HepG2 (cell line): ENCODE measurements at regions not wholly inside any gene's neighbourhood (a gene's known extent, or its start where the extent isn't known, plus 50 kb on each side); places are given as distances from the start of the nearest gene placed in this dataset.

Experiments used
- AGO2 ChIP-seq: fragments of 200-400 bp; formaldehyde crosslinking; optimal IDR thresholded peaks from 2 replicates; pipeline ENCODE3; 2017; ENCODE audit warnings: mild to moderate bottlenecking, low read depth, low read length, moderate library complexity
- BRCA1 ChIP-seq: sonication (generic); formaldehyde crosslinking; IDR thresholded peaks from 2 replicates; pipeline ENCODE4 v1.4.0; 2020; ENCODE audit warnings: missing genetic modification reagents
- CAMTA2 ChIP-seq: sonication (generic); formaldehyde crosslinking; IDR thresholded peaks from 2 replicates; pipeline ENCODE4 v1.4.0; 2020; ENCODE audit warnings: mild to moderate bottlenecking, missing genetic modification reagents, borderline replicate concordance
- MATR3 ChIP-seq: sonication (generic); formaldehyde crosslinking; IDR thresholded peaks from 2 replicates; pipeline ENCODE4 v1.4.0; 2020; ENCODE audit warnings: missing genetic modification reagents
- NCOA1 ChIP-seq: sonication (generic); formaldehyde crosslinking; IDR thresholded peaks from 2 replicates; pipeline ENCODE4 v1.9.0; 2021; ENCODE audit warnings: missing genetic modification reagents
- NR3C1 ChIP-seq: sonication (generic); formaldehyde crosslinking; IDR thresholded peaks from 2 replicates; pipeline ENCODE4 v1.4.0; 2020; ENCODE audit warnings: missing genetic modification reagents
- SOX5 ChIP-seq: IDR thresholded peaks from 2 replicates; pipeline ENCODE4 v1.6.1; 2016; ENCODE audit warnings: borderline replicate concordance
- SPEN ChIP-seq: sonication (generic); formaldehyde crosslinking; IDR thresholded peaks from 2 replicates; pipeline ENCODE4 v1.5.1; 2020; ENCODE audit warnings: low read depth, mild to moderate bottlenecking, missing genetic modification reagents
- SRF ChIP-seq: IDR thresholded peaks from 2 replicates; pipeline ENCODE4 v1.6.1; 2011; ENCODE audit warnings: mild to moderate bottlenecking, low read depth, low read length, moderate library complexity
- ZNF12 ChIP-seq: sonication (generic); formaldehyde crosslinking; IDR thresholded peaks from 2 replicates; pipeline ENCODE4 v1.5.0; 2020; ENCODE audit warnings: missing genetic modification reagents
- ZNF235 ChIP-seq: sonication (generic); formaldehyde crosslinking; IDR thresholded peaks from 2 replicates; pipeline ENCODE4 v1.8.1; 2023; ENCODE audit warnings: mild to moderate bottlenecking, missing genetic modification reagents, borderline replicate concordance
- ZNF468 ChIP-seq: sonication (generic); formaldehyde crosslinking; IDR thresholded peaks from 2 replicates; pipeline ENCODE4 v1.8.0; 2022; ENCODE audit warnings: mild to moderate bottlenecking, moderate library complexity, missing genetic modification reagents
- ZNF660 ChIP-seq: sonication (generic); formaldehyde crosslinking; IDR thresholded peaks from 2 replicates; pipeline ENCODE4 v1.5.1; 2020; ENCODE audit warnings: mild to moderate bottlenecking, low read depth, missing genetic modification reagents, borderline replicate concordance
- ZNF747 ChIP-seq: sonication (generic); formaldehyde crosslinking; IDR thresholded peaks from 2 replicates; pipeline ENCODE4 v1.8.1; 2023; ENCODE audit warnings: missing genetic modification reagents, mild to moderate bottlenecking, borderline replicate concordance
- TF ChIP-seq, protein P1 (sequence below): sonication (generic); formaldehyde crosslinking; IDR thresholded peaks from 2 replicates; pipeline ENCODE4 v1.5.0; 2020; ENCODE audit warnings: missing genetic modification reagents
- TF ChIP-seq, protein P2 (sequence below): IDR thresholded peaks from 2 replicates; pipeline ENCODE4 v1.6.1; 2016; ENCODE audit warnings: mild to moderate bottlenecking
- TF ChIP-seq, protein P3 (sequence below): sonication (generic); formaldehyde crosslinking; IDR thresholded peaks from 2 replicates; pipeline ENCODE4 v1.8.0; 2023; ENCODE audit warnings: mild to moderate bottlenecking, missing genetic modification reagents
- TF ChIP-seq, protein P4 (sequence below): sonication (generic); formaldehyde crosslinking; IDR thresholded peaks from 2 replicates; pipeline ENCODE4 v1.4.0; 2020; ENCODE audit warnings: missing genetic modification reagents, borderline replicate concordance
- TF ChIP-seq, protein P5 (sequence below): sonication (generic); formaldehyde crosslinking; IDR thresholded peaks from 2 replicates; pipeline ENCODE4 v1.8.0; 2022; ENCODE audit warnings: mild to moderate bottlenecking, missing genetic modification reagents, moderate library complexity
- TF ChIP-seq, protein P6 (sequence below): sonication (generic); formaldehyde crosslinking; conservative IDR thresholded peaks from 2 replicates; pipeline ENCODE4 v1.5.0; 2020; ENCODE audit warnings: missing genetic modification reagents

DNA sequence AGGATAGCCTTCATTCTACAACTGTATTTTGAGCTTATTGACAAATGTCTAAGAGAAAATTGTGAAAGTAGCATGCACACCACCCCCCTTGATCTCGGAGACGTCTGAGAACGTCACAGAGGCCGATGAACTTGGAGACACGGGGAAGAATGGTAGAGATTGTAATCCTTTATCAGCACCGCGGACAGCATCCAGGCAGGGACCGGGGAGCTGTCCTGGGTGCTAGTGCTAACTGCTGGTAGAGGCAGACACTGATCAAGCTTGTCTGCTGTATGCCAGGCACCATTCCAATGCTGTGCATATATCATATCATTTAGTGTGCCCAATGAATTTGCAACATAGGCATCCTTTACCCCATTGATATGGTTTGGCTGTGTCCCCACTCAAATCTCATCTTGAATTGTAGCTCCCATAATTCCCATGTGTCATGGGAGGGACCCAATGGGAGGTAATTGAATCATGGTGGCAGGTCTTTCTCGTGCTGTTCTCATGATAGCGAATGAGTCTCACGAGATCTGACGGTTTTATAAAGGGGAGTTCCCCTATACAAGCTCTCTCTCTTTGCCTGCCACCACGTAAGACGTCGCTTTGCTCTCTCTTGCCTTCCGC is 98.8 kb downstream of the LHX2 start (continued):
- TF ChIP-seq, protein P1, sequence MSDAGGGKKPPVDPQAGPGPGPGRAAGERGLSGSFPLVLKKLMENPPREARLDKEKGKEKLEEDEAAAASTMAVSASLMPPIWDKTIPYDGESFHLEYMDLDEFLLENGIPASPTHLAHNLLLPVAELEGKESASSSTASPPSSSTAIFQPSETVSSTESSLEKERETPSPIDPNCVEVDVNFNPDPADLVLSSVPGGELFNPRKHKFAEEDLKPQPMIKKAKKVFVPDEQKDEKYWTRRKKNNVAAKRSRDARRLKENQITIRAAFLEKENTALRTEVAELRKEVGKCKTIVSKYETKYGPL (CRISPR knock-in tag), result peak; percentile 100
- TF ChIP-seq SPEN (CRISPR knock-in tag) (peak; percentile 98), SRF (no peak), ZNF660 (CRISPR knock-in tag) (peak; percentile 99), SOX5 (CRISPR knock-in tag) (peak; percentile 92), AGO2 (no peak), ZNF235 (CRISPR knock-in tag) (peak; percentile 100), NR3C1 (CRISPR knock-in tag) (peak; percentile 97), MATR3 (CRISPR knock-in tag) (no peak), ZNF12 (CRISPR knock-in tag) (peak; percentile 99), CAMTA2 (CRISPR knock-in tag) (peak; percentile 100), ZNF747 (CRISPR knock-in tag) (peak; percentile 100), ZNF468 (CRISPR knock-in tag) (peak; percentile 100), BRCA1 (CRISPR knock-in tag) (peak; percentile 100), NCOA1 (CRISPR knock-in tag) (peak; percentile 98)
- TF ChIP-seq, protein P2, sequence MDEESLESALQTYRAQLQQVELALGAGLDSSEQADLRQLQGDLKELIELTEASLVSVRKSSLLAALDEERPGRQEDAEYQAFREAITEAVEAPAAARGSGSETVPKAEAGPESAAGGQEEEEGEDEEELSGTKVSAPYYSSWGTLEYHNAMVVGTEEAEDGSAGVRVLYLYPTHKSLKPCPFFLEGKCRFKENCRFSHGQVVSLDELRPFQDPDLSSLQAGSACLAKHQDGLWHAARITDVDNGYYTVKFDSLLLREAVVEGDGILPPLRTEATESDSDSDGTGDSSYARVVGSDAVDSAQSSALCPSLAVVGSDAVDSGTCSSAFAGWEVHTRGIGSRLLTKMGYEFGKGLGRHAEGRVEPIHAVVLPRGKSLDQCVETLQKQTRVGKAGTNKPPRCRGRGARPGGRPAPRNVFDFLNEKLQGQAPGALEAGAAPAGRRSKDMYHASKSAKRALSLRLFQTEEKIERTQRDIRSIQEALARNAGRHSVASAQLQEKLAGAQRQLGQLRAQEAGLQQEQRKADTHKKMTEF, result peak; percentile 99
- TF ChIP-seq, protein P3, sequence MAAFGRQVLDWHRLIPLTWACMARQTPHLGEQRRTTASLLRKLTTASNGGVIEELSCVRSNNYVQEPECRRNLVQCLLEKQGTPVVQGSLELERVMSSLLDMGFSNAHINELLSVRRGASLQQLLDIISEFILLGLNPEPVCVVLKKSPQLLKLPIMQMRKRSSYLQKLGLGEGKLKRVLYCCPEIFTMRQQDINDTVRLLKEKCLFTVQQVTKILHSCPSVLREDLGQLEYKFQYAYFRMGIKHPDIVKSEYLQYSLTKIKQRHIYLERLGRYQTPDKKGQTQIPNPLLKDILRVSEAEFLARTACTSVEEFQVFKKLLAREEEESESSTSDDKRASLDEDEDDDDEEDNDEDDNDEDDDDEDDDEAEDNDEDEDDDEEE (CRISPR knock-in tag), result peak; percentile 100
- TF ChIP-seq, protein P4, sequence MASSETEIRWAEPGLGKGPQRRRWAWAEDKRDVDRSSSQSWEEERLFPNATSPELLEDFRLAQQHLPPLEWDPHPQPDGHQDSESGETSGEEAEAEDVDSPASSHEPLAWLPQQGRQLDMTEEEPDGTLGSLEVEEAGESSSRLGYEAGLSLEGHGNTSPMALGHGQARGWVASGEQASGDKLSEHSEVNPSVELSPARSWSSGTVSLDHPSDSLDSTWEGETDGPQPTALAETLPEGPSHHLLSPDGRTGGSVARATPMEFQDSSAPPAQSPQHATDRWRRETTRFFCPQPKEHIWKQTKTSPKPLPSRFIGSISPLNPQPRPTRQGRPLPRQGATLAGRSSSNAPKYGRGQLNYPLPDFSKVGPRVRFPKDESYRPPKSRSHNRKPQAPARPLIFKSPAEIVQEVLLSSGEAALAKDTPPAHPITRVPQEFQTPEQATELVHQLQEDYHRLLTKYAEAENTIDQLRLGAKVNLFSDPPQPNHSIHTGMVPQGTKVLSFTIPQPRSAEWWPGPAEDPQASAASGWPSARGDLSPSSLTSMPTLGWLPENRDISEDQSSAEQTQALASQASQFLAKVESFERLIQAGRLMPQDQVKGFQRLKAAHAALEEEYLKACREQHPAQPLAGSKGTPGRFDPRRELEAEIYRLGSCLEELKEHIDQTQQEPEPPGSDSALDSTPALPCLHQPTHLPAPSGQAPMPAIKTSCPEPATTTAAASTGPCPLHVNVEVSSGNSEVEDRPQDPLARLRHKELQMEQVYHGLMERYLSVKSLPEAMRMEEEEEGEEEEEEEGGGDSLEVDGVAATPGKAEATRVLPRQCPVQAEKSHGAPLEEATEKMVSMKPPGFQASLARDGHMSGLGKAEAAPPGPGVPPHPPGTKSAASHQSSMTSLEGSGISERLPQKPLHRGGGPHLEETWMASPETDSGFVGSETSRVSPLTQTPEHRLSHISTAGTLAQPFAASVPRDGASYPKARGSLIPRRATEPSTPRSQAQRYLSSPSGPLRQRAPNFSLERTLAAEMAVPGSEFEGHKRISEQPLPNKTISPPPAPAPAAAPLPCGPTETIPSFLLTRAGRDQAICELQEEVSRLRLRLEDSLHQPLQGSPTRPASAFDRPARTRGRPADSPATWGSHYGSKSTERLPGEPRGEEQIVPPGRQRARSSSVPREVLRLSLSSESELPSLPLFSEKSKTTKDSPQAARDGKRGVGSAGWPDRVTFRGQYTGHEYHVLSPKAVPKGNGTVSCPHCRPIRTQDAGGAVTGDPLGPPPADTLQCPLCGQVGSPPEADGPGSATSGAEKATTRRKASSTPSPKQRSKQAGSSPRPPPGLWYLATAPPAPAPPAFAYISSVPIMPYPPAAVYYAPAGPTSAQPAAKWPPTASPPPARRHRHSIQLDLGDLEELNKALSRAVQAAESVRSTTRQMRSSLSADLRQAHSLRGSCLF (CRISPR knock-in tag), result peak; percentile 100
- TF ChIP-seq, protein P5, sequence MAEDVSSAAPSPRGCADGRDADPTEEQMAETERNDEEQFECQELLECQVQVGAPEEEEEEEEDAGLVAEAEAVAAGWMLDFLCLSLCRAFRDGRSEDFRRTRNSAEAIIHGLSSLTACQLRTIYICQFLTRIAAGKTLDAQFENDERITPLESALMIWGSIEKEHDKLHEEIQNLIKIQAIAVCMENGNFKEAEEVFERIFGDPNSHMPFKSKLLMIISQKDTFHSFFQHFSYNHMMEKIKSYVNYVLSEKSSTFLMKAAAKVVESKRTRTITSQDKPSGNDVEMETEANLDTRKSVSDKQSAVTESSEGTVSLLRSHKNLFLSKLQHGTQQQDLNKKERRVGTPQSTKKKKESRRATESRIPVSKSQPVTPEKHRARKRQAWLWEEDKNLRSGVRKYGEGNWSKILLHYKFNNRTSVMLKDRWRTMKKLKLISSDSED (CRISPR knock-in tag), result peak; percentile 99
- TF ChIP-seq, protein P6, sequence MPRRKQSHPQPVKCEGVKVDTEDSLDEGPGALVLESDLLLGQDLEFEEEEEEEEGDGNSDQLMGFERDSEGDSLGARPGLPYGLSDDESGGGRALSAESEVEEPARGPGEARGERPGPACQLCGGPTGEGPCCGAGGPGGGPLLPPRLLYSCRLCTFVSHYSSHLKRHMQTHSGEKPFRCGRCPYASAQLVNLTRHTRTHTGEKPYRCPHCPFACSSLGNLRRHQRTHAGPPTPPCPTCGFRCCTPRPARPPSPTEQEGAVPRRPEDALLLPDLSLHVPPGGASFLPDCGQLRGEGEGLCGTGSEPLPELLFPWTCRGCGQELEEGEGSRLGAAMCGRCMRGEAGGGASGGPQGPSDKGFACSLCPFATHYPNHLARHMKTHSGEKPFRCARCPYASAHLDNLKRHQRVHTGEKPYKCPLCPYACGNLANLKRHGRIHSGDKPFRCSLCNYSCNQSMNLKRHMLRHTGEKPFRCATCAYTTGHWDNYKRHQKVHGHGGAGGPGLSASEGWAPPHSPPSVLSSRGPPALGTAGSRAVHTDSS, result no peak
